ENCODE measurements at regions not wholly inside any gene's neighbourhood (a gene's known extent, or its start where the extent isn't known, plus 50 kb on each side); places are given as distances from the start of the nearest gene placed in this dataset.

DNA sequence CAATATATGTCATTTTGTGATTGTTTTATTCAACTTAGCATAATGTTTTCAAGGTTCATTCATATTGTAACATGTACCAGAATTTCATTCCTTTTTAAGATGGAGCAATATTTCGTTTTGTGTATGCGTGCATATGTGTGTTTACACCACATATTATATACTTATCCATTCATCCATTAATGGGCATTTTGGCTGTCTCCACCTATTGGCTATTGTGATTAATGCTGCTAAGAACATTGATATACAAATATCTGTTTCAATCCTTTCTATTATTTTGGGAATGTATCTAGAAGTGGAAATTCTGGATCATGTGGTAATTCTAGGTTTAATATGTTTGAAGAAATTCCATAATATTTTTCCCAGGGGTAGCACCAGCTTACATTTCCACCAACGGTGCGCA lies 403.9 kb upstream of the LMCD1 start (continued):
- TF ChIP-seq SUZ12 (IDR thresholded peaks at IDR 0.05; ENCODE audit: unreplicated experiment) (no peak), IKZF1 (conservative IDR thresholded peaks at IDR 0.05) (no peak)

DNA sequence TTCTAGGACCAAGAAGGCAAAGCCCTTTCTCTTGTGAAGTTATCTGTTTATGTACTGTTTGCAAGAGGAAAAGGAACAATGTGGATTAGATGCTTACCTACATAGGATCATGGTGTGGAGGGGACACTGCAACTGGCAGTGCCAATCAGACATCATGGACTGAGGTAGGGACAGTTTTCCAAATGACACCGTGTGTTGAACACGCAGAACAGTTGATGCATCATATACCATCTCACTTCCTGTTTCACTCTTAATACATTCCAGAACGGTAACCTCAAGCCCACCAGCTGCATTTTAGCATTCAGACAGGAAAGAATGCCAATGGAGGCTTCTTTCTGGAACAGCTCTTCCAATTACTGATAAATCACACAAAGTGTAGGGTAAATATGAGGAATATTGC lies 397.7 kb upstream of the LMCD1 start:
- H3K4me2 ChIP-seq (ENCODE audit: control insufficient read depth, insufficient read depth): no peak overlapping the region
- H3K27ac ChIP-seq (ENCODE audit: control insufficient read depth, insufficient read depth): no peak overlapping the region
- no peak for DNase-seq (ENCODE audit: low read depth, low spot score)
- WGBS (ENCODE audit: insufficient coverage, insufficient replicate concordance, low lambda C conversion rate, missing lambda C conversion rate): 7% methylated on average over 3 of the region's 3 CpGs
- no peak for FAIRE-seq
- H3K27me3 ChIP-seq (replicated peaks in 1 of 2; ENCODE audit: control insufficient read depth in 2 of 2, insufficient read depth in 2 of 2, low read length in 1 of 2): no peaks in the 10 kb centered on the region
- no peaks in the 10 kb centered on the region for H3K9me3 ChIP-seq (replicated peaks; ENCODE audit: control insufficient read depth, insufficient read depth, low read length)
- BruUV-seq (replicated peaks): no TSS peak
- no peak overlapping the region for H3K4me3 ChIP-seq
- H3K4me1 ChIP-seq (ENCODE audit: control insufficient read depth, insufficient read depth, low read length): no peaks in the 10 kb centered on the region
- ChIA-PET SMC1A (ENCODE audit: uncharacterized antibody, unreplicated experiment) (no interaction called here), CTCF (no interaction called here), RAD21 (ENCODE audit: unreplicated experiment) (no interaction called here), POLR2A (no interaction called here)
- peak; percentile 76 for ATAC-seq
- no peak overlapping the region for H2AFZ ChIP-seq (ENCODE audit: control insufficient read depth, low read depth, low read length)
- in situ Hi-C loops (cut with MboI) (no loop called here), intact Hi-C loops (cut with micrococcal nuclease; ENCODE audit: unreplicated experiment) (no loop called here)
- no peaks in the 10 kb centered on the region for H3K79me2 ChIP-seq (ENCODE audit: control insufficient read depth, insufficient read depth, low read length)
- no peaks in the 10 kb centered on the region for H4K20me1 ChIP-seq (ENCODE audit: control insufficient read depth, insufficient read depth)
- no peaks in the 10 kb centered on the region for H3K36me3 ChIP-seq (ENCODE audit: control insufficient read depth in 2 of 2, insufficient read depth in 2 of 2, low read length in 1 of 2)
- H3K9ac ChIP-seq (ENCODE audit: control insufficient read depth, insufficient read depth, low read length): no peak overlapping the region
- TF ChIP-seq KDM1A (IDR thresholded peaks at IDR 0.05; ENCODE audit: borderline replicate concordance): no peak
- TF ChIP-seq MEF2A (IDR thresholded peaks at IDR 0.05; ENCODE audit: insufficient read depth, low read depth, low read length): no peak
- TF ChIP-seq NFYA (IDR thresholded peaks at IDR 0.05; ENCODE audit: borderline replicate concordance, low read depth, low read length): no peak
- TF ChIP-seq SMAD5 (IDR thresholded peaks at IDR 0.05; ENCODE audit: low read depth): no peak
- TF ChIP-seq TCF7 (IDR thresholded peaks at IDR 0.05; ENCODE audit: borderline replicate concordance): no peak
- no peak for TF ChIP-seq STAT3 (IDR thresholded peaks at IDR 0.05; ENCODE audit: low read depth, low read length)
- TF ChIP-seq, protein P1, sequence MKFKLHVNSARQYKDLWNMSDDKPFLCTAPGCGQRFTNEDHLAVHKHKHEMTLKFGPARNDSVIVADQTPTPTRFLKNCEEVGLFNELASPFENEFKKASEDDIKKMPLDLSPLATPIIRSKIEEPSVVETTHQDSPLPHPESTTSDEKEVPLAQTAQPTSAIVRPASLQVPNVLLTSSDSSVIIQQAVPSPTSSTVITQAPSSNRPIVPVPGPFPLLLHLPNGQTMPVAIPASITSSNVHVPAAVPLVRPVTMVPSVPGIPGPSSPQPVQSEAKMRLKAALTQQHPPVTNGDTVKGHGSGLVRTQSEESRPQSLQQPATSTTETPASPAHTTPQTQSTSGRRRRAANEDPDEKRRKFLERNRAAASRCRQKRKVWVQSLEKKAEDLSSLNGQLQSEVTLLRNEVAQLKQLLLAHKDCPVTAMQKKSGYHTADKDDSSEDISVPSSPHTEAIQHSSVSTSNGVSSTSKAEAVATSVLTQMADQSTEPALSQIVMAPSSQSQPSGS (IDR thresholded peaks at IDR 0.05; ENCODE audit: low read length): no peak
- TF ChIP-seq HDGF (IDR thresholded peaks at IDR 0.05): no peak
- 0 out of 2 replicates have a peak, but pooled peaks have one; percentile 20 for TF ChIP-seq TCF3 (IDR thresholded peaks at IDR 0.05; ENCODE audit: borderline replicate concordance, insufficient read depth, low read depth, low read length)
- TF ChIP-seq RAD21 (IDR thresholded peaks at IDR 0.05; ENCODE audit: insufficient read depth, low read depth, low read length): no peak
- TF ChIP-seq, protein P2, sequence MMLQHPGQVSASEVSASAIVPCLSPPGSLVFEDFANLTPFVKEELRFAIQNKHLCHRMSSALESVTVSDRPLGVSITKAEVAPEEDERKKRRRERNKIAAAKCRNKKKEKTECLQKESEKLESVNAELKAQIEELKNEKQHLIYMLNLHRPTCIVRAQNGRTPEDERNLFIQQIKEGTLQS (IDR thresholded peaks at IDR 0.05; ENCODE audit: borderline replicate concordance, extremely low read depth, low read depth, low read length): no peak
- TF ChIP-seq, protein P3, sequence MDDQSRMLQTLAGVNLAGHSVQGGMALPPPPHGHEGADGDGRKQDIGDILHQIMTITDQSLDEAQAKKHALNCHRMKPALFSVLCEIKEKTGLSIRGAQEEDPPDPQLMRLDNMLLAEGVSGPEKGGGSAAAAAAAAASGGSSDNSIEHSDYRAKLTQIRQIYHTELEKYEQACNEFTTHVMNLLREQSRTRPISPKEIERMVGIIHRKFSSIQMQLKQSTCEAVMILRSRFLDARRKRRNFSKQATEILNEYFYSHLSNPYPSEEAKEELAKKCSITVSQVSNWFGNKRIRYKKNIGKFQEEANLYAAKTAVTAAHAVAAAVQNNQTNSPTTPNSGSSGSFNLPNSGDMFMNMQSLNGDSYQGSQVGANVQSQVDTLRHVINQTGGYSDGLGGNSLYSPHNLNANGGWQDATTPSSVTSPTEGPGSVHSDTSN (IDR thresholded peaks at IDR 0.05; ENCODE audit: insufficient replicate concordance, low read depth, low read length): no peak
- peak in 1 of 2 experiments; percentile 19; a peak in 1 of 4 replicates for TF ChIP-seq EP300 (IDR thresholded peaks at IDR 0.05; ENCODE audit: borderline replicate concordance in 1 of 2, control insufficient read depth in 1 of 2, low read depth in 2 of 2, low read length in 2 of 2)
- TF ChIP-seq BRCA1 (IDR thresholded peaks at IDR 0.05; ENCODE audit: low read depth, low read length): no peak
- TF ChIP-seq, protein P4, sequence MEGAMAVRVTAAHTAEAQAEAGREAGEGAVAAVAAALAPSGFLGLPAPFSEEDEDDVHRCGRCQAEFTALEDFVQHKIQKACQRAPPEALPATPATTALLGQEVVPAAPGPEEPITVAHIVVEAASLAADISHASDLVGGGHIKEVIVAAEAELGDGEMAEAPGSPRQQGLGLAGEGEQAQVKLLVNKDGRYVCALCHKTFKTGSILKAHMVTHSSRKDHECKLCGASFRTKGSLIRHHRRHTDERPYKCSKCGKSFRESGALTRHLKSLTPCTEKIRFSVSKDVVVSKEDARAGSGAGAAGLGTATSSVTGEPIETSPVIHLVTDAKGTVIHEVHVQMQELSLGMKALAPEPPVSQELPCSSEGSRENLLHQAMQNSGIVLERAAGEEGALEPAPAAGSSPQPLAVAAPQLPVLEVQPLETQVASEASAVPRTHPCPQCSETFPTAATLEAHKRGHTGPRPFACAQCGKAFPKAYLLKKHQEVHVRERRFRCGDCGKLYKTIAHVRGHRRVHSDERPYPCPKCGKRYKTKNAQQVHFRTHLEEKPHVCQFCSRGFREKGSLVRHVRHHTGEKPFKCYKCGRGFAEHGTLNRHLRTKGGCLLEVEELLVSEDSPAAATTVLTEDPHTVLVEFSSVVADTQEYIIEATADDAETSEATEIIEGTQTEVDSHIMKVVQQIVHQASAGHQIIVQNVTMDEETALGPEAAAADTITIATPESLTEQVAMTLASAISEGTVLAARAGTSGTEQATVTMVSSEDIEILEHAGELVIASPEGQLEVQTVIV (IDR thresholded peaks at IDR 0.05; ENCODE audit: borderline replicate concordance, partially characterized antibody): no peak
- TF ChIP-seq CBFB (IDR thresholded peaks at IDR 0.05; ENCODE audit: low read depth): no peak
- TF ChIP-seq IKZF1 (conservative IDR thresholded peaks at IDR 0.05): peak; percentile 47; the same call in 1 of the 2 replicates
- TF ChIP-seq DPF2 (IDR thresholded peaks at IDR 0.05): peak; percentile 58; the same call in 1 of the 2 replicates
